A673 (cell line): ENCODE measurements at regions not wholly inside any gene's neighbourhood (a gene's known extent, or its start where the extent isn't known, plus 50 kb on each side); places are given as distances from the start of the nearest gene placed in this dataset.

Experiments
- CTCF ChIP-seq: fragments of 300-800, 200-600 bp; sonication (generic); conservative IDR thresholded peaks from 2 replicates; pipeline ENCODE4 v1.5.1; 2017; ENCODE audit warnings: low read depth, mild to moderate bottlenecking, antibody characterized with exemption, low read length, moderate library complexity, mixed read lengths
- EZH2 ChIP-seq: fragments of 200-600 bp; sonication (generic); IDR thresholded peaks from 2 replicates; pipeline ENCODE4 v1.6.1; 2017; ENCODE audit warnings: borderline replicate concordance, low read depth, mild to moderate bottlenecking, mixed read lengths, antibody characterized with exemption, low read length; ENCODE audit not compliant: poor library complexity, severe bottlenecking

- TF ChIP-seq CTCF = no peak
- TF ChIP-seq EZH2 = no peak
These were observed 279.2 kb upstream of the EXOC2 start for GRCh38 chr6:971981-972640.
